SW 1271 (cell line): ENCODE measurements at regions not wholly inside any gene's neighbourhood (a gene's known extent, or its start where the extent isn't known, plus 50 kb on each side); places are given as distances from the start of the nearest gene placed in this dataset.

ENCODE experiments used
- DNase-seq, 2 experiments: peaks; one replicate each; lab custom pipeline; 2025; lab: John Stamatoyannopoulos, UW

- DNase-seq = no peak
Observed at GRCh38 chr2:238582159-238582558, 155.4 kb downstream of the ASB1 start.

DNA sequence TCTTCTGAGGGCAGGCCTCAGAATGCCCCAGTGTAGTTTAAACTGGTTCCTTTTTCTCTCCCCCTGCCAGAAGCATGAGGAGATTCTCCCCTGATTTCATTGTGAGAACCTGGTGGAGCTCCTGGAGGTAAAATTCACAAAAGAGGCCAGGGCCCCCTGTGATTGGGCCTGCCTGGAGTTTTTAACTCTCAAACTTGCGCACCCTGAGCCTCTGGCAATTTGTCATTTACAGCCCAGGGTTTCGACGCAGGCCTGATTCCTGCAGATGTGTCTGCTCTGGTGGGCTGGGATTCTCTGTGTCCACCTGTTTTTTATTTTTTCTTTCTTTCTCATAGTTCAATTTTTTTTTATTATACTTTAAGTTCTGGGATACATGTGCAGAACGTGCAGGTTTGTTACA is 157.9 kb downstream of the ASB1 start:
- no peak for DNase-seq

DNA sequence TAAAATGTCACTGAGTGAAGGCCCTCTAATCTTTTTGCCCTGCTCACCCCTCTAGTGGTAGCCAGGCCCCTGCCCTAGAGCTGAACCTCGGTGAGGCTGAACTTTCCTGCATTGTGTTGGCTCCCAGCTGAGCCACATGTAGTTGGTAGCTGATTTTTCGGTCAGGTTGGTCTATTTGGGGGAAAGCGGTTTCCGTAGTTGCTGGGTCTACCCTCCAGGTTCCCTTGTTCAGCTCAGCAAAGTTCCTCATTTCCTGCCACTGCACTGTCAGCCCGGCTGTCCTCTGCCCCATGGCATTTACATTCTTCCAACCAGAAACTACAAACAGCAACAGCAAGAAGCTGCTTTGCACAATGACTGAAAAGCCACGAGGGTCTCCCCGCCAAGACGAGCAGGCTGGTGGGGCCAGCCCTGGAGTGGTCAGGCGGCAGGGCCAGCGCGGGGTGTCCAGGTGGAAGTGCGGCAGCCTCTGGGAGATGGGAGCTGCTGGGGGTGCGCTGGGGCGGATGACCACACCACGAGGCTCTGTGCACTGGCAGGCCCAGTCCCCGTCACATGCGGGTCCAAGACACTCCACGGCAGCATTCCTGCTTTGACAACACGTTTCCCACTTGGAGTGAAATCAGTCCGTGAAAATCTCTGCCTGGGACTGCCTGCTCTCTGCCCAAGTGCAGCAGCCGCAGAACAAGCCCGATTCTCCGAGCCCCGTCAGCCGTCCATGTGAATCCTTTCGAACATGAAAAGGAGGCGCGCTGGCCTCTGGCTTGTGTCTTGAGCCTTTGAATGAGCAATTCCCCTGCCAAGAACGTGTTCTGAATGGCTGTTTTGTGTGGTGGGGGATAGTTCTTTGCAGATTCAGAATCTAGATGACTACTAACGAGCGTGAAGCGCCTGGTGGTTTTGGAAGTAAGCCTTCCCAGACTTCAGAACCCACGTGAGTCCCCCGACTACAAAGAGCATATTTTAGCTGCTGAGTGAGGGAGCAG is 159.4 kb downstream of the ASB1 start:
- no peak for DNase-seq

- no peak for DNase-seq
Observed at GRCh38 chr2:238586931-238587775, 160.4 kb downstream of the ASB1 start.

GRCh38 chr2:238587776-238588660 is 161.3 kb downstream of the ASB1 start:
- DNase-seq = no peak

- DNase-seq = no peak
Observed at GRCh38 chr2:238589591-238590460, 163.1 kb downstream of the ASB1 start.

DNA sequence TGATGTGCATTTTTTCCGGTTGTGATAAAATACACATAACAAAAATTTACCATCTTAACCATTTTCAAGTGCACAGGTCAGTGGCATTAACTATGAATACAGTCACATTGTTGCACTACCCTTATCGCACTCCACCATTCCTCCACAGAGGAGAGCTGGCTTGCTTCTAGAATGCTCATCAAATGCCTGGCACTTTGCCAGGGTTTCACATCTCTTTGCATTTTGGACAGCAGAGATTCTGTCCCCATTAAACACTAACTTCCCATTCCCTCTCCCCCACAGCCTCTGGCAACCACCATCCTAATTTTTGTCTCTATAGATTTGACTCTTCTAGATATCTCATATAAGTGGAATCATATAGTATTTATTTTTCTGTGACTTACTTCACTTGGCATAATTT is 165.0 kb downstream of the ASB1 start:
- no peak for DNase-seq

DNA sequence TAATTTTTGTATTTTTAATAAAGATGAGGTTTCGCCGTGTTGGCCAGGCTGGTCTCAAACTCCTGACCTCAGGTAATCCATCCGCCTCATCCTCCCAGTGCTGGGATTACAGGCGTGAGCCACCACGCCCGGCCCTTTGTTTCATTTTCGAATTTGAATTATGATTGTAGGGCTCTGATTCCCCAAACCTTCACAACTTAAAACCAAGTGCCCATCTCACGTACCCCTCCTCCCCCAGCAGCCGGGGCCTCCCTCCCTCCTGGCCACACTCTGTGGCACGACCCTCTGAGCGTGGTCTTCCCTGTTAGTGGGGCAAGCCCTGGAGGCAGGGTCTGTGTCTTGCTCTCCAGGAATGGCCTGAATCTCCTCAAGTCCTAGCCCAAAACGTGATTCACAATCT is 166.5 kb downstream of the ASB1 start:
- DNase-seq = no peak

DNA sequence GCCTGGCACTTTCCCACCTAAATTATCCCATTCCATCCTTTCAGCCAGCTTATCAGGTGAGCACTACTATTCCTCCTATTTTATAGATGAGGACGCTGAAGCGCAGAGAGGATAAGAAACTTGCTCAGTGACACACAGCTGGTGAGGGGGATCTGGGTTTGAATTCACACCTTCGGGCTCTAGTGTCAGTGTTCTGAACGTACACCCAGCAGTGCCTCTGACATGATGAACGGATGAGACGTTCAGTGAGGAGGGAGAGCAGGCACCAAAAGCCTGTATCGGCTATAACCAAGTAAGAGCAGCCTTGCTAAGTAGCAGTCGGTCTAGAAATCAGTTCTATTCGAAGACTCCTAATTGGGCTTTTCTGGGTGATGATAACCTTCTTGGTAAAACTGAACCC is 167.0 kb downstream of the ASB1 start:
- DNase-seq = no peak

GRCh38 chr2:238594796-238595749 is 168.3 kb downstream of the ASB1 start:
- no peak for DNase-seq

DNA sequence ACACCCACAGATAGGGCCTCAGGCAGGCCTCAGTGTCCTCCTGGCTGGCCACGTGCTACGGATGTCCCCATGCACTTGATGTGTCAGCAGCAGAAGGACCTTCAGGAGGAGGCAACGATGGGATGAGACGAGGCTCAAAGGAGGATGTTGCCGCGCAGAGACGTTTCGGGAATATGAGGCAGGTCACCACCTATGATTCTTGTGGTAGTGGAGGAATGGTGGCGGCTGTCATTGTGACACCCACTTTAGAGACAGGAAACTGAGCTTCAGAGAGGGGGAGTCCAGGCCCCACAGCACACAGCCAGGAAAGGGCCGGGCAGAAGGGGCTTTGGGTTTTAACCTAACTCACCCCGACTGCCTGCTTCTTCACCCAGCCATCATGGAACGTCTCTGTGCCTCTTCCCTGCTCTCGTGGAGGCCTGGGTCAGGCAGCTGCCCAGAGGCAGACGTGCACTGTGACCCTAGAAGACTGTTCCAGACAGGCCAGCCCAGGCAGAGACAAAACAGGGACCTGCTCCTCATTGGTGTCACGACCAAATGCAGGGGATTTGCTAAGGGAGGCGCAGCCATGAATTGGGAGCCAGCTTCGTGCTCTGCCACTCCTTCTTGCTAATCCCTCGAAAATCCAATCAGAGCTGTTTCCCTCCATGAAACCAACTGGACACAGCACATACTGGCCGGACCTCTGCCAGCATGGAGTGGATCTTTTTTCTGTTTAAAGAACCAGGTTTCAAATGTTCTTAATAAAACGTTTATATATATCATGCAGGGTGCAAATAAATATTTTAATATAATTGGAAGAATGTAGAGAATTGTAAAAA is 169.2 kb downstream of the ASB1 start:
- no peak for DNase-seq

DNA sequence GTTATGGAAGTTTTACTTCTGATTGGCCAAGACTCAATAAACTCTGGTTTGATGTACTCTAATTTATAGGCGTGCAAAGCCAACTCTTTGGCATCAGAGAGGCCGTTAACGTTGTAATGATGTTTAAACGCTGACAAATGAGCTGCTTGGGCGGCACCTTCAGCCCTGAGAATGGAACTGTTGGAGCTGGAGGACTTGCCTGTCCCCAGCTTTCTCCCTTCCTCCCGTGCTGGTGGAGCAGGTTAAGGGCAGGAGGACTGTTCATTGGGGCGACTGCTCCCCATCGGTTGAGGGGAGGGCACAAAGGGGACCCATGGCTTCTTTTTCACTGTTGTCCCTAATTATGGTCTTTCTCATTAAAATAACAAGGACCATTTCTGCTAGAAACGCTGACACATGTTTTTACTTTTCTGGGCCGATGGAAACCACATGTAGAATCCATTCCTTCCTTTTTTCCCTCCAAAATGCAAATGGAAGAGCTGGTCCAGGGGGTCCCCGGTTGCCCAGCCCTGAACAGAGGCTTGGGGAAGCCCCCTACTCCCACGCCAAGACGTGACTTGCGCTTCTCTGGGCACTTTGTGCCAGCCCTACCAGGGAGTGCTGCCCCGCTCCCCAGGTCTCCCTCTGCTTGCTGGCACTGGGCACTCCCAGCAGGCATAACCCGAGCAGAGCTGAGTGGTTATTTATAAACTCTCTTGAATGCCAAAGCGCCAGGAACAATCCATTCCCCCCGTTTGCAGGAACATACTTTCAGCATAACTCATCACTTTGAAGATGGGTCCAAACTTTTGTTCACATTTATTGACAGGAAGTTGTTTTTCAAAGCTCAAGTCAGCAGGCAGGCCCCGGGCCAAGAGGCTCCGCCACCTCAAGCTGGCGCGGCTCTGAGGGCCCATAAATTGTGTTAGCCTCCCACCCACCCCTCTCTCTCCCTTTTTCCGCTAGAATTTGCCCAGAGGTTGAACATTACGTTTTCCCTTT is 170.1 kb downstream of the ASB1 start:
- DNase-seq = peak; percentile 64 to 91

DNA sequence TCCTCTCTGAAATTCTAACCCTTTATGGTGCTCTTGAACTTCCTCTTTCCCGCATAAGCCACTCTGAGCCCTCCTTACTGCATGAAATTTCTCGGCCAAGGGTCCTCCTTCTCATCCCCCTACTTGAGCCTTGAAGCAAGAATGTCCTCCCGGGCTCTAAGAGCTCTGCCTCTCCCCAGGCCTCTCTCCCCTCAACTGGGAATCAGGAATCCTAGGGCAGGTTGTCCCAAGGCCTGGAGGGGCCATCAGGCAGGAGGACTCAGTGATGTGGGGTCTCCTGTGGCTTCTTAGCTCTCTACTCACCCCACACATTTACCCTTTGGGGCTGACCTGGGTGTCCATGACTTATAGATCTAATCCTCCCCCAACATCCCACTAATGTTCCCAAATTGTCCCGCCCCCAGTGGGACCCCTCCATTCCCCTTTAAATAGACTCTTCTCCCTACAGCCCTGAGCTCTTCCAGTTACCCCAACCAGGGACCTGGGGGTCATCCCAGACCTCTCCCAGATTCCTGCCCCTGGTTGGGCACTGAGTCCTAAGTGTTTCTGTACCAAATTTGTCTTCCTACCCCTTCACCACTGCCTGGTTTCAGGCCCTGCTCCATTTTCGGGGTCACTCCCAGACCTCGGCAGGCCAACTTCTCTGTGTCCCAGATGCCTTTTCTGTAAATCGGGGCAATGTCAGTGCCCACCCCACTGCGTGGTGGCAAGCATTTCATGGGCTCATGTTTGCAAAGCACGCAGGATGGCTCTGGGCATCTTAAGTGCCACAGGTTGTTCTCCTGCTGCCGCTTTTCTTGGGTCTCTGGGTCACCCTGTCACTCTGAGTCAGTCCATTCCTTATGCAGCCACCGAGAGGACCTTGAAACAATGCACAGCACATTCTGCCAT is 171.2 kb downstream of the ASB1 start:
- no peak for DNase-seq

GRCh38 chr2:238598802-238599530 is 172.2 kb downstream of the ASB1 start:
- DNase-seq = no peak

DNA sequence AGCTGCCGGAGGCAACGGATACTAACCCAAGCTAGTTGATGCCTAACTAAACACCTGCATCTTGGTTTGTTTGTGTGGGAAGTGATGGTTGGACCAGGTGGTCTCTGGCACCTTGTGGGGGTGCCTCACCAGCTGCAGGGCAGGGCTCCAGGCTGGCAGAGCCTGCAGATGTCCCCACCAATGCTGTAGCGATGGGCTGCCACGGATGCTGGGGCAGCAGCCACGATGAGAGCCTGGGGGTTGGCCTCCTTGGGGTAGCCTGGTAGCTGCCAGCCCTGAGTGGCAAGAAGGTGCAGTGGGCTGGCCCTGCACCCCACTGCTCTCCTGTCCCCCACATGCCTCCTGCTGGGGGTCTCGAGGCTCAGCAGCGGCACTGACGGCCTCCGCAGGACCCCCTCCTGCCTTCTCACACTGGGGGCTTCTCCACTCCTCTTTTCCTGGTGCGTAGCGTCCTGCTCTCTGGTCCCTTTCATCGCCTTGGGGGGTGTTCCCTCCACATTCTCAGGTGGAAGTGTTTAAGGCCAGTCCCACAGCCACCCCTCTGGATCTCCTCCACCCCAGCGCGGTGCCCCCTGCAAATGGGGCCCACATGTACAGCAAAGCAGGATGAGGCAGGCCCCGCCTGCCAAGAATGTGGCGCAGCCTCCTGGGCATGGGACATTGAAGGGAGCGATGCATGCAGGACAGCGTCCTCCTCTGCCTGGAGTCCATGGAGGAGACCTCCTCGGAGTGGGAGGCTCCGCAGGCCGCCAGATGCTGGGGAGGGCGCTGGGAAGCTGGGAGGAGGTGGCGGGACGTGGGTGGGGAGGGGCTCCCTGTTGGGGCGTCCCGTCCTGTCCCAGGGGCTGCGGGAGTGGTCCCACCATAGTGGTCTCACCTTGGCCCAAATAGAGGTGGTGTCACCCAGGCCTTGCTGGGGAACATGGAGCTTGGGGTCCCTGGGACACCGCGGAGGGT is 173.1 kb downstream of the ASB1 start:
- DNase-seq = no peak
